NCI-H2227 (cell line): ENCODE measurements at regions not wholly inside any gene's neighbourhood (a gene's known extent, or its start where the extent isn't known, plus 50 kb on each side); places are given as distances from the start of the nearest gene placed in this dataset.
"Not testable (repeated sequence)": the region's sequence is repeated elsewhere in the genome, so short reads cannot be mapped to it uniquely, and the experiment has no call there.

Experiments used
- DNase-seq: peaks from one replicate; lab custom pipeline; 2025; ENCODE audit not compliant: unreplicated experiment; lab: John Stamatoyannopoulos, UW

DNA sequence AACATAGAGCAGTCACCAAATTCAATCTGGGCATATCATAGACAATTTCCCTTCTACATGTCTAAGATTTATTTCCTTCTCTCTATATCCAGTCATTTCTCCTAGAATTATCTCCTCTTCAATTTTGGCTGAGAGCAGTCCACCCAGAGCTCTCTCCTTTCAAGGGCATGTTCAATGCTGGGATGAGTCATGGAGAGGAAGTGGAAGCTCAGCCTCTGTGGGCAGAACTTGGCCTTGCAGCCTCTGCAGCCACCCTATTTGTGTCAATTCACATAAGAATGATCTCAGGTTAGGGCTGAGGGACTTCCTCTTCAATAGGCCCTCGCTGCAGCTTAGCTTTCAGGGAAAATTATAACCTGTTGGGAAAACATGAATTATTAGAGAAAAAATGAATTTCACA, 560.8 kb downstream of the POM121L12 start:
- no peak for DNase-seq

DNA sequence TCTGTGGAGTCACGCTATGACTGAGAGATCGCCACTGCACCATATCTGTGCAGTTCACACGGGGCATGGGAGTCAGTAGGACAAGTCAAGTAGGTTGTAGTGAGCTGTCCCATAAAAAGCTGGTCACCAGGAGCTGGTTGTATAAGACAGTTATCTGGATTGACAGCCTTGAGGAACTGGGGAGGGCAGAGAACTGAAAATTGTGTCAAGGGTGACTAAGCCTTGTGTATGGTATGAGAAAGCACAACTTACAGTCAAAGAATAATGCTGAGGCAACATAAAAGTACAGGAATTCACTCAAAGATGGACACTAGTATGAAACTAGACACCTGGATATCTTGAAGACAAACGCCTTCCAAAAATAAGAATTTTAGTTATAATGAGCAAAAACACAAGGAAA, 564.9 kb downstream of the POM121L12 start:
- DNase-seq = no peak

DNA sequence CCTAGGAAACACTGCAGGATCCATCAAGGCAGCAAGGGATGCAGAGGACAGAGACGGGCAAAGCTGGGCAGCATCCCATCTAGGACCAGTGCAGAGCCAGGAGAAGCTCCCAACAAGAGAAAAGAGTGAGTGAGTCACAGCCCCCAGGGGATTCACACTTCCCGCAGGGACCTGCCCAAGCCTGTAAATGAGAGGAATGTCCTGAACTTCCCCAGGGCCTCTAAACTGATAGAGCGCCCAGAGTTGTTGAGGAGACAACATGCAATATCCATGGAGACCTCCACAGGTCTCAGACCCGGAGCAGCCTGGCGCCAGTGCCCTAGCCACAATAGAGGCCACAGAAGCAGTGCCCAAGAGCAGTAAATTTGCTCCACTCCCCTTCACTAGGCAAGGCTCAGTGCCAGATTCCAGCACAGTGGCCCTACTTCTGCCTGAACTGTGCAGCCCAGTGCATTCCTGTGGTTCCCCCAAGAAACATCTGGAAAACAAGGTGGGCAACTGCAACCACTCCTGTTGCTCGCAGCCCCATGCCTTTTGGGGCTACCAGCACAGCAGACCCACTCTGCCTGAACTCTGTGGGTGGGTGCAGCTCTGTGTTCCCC, 567.5 kb downstream of the POM121L12 start:
- no peak for DNase-seq

DNA sequence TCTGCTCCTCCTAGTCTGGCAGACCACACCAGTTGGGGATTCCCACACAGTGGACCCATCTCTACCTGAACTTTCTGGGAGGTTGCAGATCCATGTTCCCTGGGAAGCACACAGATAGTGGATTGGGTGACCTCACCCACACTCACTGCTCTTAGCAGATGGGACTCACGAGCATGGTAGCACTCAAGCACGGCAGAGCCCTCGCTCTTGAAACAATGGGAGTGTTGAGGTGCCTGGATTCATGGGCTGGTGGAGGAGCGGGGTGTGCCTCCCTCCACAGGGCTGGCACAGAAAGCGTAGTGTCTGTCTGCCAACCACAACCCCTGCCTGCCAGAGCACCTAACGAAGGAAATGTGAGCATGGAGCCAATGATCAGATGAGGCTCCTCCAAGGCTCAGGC, 568.0 kb downstream of the POM121L12 start:
- DNase-seq = no peak

DNA sequence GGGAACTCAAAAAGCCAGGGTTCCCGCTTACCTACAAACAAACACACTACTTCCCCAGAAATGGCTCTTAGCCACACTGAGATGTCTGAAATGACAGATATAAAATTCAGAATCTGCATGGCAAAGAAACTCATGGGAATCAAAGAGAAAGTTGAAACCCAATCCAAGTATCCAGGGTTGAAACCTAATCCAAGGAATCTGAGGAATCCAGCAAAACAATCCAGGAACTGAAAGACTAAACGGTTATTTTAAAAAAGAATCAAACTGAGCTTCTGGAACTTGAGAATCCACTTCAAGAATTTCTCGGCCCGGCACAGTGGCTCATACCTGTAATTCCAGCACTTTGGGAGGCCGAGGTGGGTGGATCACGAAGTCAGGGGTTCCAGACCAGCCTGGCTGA, 568.8 kb downstream of the POM121L12 start:
- no peak for DNase-seq

DNA sequence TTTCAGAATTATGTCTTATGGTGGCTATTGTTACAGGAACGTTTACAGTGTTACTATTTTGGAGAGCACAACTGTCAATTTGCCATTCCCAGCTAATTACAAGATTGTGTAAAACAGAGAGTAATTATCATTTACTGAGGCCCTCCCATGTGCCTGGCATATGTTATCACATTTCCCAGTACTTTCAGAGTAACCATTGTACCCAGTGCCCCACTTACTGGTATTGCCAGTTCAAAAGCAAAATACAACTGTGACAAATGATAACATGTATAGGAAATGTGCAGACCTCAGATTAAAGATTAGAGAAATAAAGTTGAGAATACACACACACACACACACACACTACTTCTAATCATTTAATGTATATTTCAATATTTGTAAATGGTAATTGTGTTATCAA, 572.5 kb downstream of the POM121L12 start:
- no peak for DNase-seq

DNA sequence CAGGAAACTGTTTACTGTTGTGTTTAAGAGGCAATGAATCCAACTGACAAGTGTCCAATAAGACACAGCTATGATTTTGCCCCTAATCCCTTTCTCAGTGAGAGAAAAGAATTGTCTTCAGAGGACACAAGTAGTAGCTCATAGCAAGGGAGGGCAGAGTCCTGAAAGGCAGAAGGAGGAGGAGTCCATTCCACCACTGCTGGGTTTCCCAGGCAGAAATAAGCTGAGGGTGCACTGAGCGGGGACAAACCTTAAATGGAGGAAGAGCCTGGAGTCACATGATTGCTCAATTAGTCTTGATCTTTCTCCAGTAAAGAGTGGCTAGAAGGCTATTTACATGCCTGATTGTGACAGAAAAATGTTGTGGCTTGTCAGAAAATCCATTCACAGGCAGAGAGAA, 573.8 kb downstream of the POM121L12 start:
- no peak for DNase-seq

DNA sequence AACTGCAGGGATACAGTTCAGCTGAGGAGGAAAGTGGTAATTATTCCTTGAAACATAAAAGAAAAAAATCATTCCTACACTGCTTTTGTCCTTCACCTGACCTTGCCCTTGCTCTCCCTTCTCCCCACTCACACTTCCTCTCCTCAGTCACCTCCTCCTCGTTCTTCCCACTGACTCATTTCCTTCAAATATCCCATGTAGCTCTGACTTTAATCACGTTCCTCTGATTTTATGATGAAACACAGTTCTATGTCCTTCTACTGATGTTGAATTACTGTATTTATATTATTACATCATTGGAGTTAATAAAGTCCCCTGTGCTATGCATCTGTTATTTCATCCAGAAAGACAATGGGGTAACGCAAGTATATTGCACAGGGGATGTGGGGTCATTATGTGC, 575.6 kb downstream of the POM121L12 start:
- no peak for DNase-seq

DNA sequence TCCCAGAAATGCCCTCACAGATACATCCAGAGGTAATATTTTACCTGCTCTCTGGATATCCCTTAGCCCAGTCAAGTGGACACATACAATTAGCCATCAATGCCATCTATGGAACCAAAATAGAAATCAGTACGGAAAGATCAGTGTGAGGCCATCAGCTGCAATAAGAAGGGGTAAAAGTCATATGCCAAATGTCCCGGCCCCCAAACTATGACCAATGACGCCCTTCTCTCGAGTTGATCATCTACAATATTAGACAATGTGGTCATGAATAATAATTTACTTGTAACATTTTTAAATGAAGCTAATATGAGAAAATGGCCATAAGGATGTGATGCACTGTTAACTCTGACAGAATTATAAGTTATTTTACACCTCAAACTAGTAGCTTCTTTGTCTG, 588.9 kb downstream of the POM121L12 start:
- no peak for DNase-seq

DNA sequence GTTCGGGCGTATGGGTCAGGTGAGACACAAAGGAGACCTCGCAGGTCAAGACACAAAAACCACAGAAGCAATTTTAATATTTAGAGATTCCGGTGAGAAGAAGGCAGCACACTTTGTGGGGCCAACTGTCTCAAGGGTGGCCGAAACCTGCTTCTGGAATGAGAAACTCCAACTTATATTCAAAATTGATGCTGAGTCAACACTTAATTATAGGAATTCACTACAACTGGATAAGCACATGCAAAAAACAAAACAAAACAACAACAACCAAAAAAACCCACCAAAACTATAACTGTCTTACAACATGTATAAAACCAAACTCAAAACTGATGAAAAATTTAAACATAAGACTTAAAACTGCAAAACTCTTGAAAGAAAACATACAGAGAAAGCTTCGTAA, 593.3 kb downstream of the POM121L12 start:
- no peak for DNase-seq

DNA sequence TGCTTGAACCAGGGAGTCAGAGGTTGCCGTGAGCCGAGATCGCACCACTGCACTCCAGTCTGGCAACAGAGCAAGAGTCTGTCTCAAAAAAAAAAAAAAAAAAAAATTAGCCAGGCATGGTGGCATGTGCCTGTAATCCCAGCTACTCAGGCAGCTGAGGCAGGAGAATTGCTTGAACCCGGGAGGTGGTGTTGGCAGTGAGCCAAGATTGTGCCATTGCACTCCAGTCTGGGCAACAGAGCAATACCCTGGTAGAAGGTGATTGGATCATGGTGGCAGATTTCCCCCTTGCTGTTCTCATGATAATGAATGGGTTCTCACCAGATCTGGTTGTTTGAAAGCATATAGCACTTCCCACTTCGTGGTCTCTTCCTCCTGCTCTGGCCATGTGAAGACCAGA, 599.8 kb downstream of the POM121L12 start:
- not testable (repeated sequence) for DNase-seq

DNA sequence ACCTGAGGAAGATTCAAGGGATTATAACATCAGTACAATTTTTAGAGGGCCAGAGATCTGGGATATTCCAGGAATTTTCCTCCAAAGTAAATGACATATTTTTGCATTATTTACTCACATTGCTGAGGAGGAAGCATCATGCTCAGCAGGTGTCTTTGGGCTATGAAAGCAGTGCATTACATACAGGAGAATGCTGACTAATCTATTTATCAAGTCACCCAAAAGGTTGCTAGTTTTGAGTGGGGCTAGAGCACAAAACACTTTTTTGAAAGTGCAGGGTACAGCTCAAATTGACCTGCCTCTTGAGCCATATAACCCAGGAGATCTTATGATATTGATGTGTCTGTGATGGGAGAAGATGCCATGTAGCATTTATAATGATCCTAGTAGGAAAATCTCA, 603.1 kb downstream of the POM121L12 start:
- no peak for DNase-seq

DNA sequence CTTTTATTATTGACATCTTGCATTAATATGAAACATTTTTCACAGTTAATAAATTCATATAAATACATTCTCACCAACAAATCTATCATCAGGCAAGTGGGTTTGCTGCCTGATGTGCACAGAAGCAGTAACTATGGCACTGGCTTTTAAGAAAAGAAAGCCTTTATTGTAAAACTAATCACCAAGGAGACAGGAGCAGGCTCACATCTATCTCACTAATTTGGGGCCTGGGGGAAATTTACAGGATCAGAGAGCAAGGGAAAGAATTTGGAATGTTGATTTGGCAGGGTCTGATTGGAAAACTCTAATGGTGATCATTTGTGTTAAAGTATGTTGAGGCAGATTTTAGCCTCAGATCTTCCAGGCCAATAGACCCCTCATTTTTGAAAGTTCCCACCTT, 605.7 kb downstream of the POM121L12 start:
- DNase-seq = no peak

DNA sequence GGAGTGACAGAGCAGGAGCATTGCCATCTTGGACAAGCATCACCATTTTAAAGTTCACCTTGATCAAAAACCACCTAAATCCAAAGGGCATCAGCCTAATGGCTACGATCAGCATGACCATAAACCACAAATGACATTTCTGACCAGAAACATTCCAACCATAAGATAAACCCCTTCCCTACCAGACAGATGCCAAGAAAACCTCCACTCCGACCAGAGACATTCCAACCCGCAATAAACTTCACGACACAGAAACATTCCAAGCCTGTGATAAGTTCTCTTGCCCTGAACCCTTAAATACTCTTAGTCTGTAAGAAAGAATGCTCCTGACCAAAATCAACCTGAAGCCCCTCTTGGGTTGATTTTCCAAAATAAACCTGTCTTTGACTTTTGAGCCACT, 606.9 kb downstream of the POM121L12 start:
- DNase-seq = no peak

DNA sequence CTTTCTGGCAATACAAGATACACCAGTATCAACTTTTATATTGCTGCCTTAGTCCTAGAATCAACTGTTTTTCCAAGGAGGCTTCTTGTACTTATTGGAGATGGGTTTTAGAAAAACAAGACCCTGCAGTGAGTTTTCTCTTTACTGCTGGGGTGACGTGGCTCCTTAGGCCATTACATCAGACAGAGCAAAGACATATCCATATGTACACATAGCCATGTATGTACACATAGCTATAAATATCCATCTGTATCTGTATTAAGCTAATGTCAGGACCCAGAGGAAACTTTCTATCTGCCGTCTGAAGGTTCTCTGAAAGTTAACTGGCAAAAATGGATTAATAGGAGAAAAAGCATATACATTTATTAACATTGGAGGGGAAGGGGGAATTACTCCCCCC, 607.4 kb downstream of the POM121L12 start:
- no peak for DNase-seq

DNA sequence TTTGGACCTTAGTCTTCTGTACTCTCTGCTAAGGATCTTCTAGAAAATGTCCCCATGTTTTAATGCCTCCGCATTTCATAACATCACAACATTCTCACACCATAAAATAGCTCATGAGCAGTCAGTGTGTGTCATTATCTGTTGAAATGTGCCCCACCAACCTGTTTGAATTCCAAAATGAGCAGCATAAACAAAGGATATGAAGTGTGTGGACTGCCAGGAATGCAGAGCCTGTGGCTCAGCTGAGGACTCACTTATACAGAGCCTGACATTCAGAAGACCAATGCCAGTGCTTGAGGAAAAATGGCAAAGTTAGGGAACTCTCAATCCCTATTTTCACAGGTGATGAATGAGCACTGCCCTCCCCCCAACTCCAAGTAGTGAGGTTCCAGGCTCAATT, 621.4 kb downstream of the POM121L12 start:
- DNase-seq = no peak

DNA sequence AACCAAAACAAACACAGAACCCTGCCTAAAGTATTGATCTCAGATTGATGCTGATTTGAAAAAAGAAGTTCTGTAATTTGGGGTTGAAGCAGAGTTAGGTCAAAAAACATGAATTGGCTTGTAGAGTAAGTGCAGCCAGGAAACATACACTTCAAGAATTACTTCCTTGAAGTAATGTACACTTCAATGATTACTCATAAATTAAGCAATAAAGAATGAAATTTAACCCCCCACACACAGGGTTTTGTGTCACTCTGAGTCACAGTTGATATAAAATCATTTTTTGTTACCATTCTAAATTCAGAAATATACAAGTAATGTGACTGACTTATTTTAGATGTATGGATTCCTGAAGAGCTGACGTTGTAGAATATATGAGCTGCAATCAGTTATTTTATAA, 622.2 kb downstream of the POM121L12 start:
- DNase-seq = no peak

DNA sequence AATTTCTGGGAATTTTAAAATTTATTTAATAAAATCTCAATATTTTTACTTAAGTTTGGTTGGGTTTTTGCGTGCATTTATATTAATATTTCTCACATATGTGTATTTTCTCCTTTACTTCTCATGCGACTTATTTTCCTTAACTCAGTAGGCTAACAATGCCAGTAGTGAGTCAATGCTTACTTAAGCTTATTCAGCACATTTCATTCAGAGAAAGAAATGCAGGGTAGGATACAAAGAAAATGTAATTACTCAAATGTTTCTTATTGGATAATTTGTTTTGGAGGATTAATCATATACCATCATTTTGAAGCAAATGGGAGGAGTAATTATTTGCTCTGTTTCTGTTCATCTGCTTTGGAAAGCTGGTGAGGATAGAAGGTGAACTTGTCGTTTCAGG, 623.5 kb downstream of the POM121L12 start:
- no peak for DNase-seq

DNA sequence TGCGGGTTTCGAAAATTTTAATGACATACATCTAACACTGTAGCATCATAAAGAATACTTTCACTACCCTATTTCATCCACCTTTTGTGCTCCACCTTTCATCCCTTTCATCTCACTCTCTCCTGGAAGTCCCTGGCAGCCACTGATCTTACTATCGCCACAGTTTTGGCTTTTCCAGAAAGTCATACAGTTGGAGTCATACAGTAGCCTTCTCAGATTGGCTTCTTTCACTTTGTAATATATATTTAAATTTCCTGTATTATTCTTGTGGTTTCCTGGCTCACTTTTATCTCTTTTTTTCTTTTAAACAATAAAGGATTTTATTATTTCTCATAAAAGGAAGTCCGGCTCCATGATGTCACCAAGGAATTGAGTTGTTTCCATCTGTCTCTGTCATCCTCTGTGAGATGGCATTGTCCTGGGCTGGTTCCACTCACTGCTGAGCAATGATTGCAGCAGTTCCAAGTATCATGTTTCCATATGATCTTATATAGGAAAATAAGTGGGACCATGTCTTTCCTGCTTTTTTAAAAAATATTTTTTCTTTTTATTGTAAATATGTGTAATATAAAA, 626.3 kb downstream of the POM121L12 start:
- no peak for DNase-seq

DNA sequence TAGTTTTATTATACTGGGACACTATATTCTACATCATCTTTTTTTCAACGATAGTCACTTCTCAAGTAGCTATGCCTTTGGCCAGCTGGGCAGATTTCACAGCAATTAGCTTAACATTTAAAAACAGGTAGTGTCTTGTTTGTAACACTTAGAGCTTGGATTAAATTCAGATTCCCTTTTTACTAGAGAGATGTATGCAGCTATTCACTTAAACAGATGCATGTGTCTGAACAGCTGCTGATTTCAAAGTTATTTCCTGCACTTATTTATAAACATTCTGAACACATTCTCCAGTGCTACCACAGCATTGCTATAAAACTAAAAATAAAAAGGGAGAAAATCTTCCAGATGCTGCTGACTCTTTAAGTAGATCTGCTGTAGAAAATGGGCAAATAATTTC, 637.2 kb downstream of the POM121L12 start:
- DNase-seq = no peak

DNA sequence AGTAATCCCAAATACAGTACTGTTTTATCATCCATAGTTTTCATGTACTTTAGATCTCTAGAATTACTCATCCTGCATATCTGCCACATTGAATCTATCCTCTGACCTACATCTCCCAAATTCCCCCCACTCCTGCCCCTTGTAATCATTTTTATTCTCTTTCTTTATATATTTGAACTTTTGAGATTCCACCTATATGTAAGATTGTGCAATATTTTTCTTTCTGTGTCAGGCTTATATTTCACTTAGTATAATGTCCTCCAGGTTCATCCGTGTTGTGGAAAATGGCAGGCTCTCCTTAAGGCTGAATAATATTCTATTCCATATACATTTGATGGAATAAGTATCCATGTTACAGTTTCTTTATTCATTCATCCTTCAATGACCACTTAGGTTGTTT, 640.4 kb downstream of the POM121L12 start:
- no peak for DNase-seq

DNA sequence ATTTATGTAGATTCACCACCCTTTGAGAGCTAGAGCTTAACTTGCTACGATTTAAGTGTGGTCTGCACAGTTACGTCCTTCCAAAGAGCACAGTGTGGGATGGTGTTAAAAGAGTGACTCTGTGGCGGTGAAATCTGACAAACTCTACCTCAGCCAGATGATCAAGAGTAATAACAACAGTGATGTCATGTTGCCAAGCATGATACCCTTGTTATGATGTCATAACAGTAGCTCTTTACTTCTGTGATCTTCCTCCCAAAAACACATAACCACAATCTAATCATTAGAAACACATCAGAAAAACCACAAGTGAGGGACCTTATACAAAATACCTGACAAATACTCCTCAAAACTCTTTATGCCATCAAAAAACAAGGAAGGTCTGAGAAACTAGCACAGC, 649.3 kb downstream of the POM121L12 start:
- no peak for DNase-seq

DNA sequence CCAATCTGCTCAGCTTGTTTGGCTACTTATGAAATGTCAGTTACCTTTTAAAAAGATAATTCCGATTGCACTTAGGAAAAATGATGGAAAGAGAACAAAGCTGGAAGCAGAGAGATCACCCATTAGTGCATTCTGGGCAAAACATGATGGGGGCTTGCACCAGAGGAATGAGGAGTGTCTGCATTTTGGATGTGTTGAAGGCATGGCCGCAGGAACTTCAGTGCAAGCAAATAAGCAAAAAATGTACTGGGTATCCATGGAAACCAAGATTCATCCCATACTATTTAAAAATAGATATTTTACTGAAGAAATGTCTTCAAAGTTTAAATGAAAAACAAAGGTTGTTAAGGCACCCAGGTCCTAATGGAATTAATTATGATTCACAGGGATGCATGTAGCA, 655.0 kb downstream of the POM121L12 start:
- no peak for DNase-seq
